ENCODE measurements at regions not wholly inside any gene's neighbourhood (a gene's known extent, or its start where the extent isn't known, plus 50 kb on each side); places are given as distances from the start of the nearest gene placed in this dataset.

GRCh38 chr18:60984510-60984909, 348.7 kb upstream of the CDH20 start:
- no peak for DNase-seq

DNA sequence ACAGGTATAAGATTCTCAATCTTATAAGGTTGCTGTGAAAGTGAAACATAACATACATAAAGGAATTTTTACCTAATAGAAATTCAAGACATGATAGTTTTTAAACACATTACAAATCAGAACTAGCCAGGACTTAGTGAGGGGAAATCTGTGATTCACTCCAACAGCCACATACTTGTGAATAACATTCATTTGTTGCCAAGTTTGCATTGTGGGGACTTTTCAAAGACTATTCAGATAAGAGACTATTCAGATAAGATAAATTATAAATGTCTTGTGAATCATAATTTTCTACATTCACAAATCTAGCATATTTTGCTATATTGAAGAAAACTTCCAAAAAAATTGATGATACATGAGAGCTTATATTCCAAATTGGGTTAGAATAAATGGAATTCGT, 345.3 kb upstream of the CDH20 start:
- DNase-seq = no peak

- DNase-seq = no peak
These were observed 336.9 kb upstream of the CDH20 start for GRCh38 chr18:60996326-60996725.

- no peak for DNase-seq
These were observed 336.4 kb upstream of the CDH20 start for GRCh38 chr18:60996822-60997221.

- DNase-seq = no peak
These were observed 332.1 kb upstream of the CDH20 start for GRCh38 chr18:61001138-61001537.

- DNase-seq = no peak
These were observed 326.5 kb upstream of the CDH20 start for GRCh38 chr18:61006687-61007224.

DNA sequence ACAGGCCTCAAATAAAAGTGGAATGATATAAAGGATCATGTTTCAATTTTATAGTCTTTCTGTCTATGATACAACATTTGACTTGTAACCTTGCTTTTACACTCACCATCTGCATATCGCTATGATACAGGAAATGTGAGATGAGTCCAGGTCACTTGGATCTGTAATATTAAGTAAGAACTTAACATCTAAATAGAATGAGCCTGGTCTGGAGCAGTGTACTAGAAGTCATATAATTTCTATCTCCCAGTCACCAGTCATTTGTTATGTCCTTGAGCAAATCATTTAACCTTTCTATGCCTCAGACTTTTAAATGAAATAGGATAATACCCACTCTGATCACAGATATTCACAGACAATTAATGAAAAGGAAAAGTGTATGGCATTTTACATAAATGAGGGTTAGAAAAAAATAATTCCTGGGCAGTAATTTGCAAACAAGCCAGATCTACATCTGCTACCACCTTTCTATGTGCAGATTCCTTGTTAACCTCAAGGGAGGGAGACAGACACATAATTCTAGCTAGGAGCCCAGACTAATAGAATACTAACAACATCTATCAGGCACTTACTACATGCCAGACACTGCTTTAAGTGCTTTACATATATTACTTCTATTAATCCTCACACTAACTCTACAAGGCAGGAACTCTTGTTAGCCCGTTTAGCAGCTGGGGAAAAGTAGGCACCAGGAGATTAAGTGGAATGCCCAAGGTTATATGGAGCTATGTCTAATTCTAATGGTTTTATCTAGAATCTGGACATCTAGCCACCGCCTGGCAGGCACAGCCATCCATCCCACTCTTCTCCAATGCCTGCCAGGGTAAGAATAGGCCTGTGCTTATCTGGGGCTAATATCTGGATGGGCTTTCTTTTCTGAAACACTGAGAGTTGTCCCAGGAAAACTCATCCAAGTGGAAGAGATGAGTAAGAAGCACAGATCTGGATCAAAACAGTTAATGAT, 313.6 kb upstream of the CDH20 start:
- no peak for DNase-seq

- DNase-seq = no peak
These were observed 307.6 kb upstream of the CDH20 start for GRCh38 chr18:61025596-61025995.

DNA sequence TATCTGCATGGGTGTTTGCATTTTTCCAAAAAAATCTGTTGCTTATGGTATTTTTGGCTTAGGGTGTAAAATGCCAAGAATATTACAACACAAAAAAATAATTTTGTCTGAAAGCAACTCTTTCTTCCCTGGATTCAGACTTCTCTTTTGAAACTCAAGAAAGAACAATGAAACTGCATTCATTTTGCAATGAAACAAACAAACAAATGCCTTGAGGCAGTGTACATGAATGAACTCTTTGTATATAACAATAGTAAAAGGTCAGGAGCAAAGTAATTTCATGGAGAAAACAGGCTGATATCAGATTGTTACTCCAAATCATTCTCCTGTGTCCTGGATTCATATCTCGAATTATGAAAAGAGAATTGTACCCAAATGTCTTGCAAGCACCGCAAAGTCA, 301.6 kb upstream of the CDH20 start:
- DNase-seq = no peak

GRCh38 chr18:61034580-61034979, 298.6 kb upstream of the CDH20 start:
- DNase-seq = no peak

DNA sequence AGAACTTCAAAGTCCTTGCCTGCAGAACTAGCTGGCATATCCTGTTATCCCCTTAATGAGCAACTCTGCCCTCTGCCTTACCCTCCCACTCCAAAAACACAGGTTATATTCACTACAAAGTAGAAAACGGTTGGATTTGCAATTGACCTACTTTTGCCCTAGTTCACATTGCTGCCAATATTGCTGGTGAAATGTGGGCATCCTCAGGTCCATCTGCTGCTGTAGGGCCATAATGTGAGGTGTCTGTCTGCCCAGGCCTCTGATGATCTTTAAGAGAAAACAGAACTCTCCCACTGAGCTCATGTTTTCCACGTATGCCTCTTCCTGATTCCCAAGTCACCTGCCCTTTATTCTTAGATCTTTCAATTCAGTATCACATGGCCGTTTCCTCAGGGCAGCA, 294.0 kb upstream of the CDH20 start:
- DNase-seq = no peak

DNA sequence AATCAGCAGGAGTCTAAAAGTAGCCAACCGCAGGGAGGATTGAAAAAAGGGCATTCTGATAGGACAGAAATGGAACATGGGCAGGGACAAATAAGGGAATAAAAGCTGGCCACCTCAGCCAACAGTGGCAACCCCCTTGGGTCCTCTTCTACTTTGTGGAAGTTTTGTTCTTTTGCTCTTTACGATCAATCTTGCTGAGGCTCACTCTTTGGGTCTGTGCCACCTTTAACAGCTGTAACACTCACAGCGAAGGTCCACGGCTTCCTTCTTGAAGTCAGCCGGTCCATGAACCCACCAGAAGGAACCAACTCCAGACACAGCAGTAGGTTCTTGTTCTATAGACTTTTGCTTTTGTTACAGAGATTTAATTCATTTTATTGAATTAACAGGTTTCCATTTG, 285.4 kb upstream of the CDH20 start:
- no peak for DNase-seq

GRCh38 chr18:61057443-61057842, 275.8 kb upstream of the CDH20 start:
- DNase-seq = no peak

DNA sequence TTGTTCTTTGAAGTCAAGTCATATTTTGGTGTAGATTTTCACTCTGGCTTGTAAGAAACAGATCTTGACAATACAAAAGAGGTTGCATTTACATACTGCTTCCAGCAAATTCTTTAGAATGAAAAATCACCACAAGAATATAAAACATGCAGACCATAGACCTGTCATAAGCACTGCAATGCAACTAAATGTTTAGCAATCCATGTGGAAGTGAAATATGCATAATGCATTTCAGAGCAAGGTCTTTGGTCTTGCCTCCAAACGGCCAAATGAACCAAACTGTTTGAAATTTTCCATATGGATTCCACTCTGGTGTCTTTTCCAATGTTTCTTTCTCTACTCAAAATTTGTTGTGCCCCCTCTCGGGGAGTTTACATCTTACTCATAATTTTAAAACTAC, 271.0 kb upstream of the CDH20 start:
- no peak for DNase-seq

DNA sequence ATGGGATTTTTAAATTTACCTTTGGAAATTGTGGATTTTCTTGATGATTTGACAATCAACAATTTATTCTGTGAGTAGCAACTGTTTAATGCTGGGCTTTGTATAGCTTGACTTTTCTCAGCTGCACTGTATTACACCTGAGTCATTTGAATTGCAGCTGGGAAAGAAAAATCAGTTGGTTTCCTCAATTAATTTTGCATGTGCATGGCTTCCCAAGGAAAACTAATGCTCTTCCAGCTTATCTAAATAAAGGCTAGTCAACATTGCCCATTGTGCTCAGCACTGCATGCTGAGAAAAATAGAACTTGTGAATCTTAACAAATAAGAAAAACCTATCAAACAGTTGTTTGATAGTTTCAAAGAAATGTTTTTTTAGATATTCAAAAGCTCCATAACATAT, 268.3 kb upstream of the CDH20 start:
- DNase-seq = no peak

GRCh38 chr18:61076986-61077385, 256.2 kb upstream of the CDH20 start:
- no peak for DNase-seq

- DNase-seq = no peak
These were observed 253.5 kb upstream of the CDH20 start for GRCh38 chr18:61079714-61080113.

DNA sequence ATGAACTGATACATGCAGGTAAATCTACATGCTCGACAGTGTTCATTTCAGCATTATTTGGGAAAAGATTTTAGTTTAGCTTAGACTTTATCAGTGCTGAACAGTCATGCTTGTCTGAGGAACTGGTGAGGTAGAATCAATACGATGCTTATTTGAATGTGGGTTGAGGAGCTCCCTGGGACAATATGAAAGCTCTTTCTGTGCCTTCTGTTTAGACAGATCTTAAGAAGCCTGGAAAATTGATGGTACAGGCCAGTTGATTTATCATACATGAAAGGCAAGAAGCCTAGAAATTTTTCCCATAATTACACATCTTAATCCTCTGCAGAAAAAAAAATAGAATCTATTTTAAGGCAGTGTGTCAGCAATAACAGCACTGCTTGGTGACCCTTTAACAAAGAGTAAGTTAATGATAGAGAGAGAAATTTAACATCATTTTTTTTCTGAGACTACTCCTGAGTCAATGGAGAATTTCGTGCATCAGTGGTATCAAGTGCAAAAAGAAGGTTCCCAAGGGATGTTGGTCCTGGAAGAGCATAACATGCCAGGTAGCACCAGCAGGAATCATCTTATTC, 252.2 kb upstream of the CDH20 start:
- no peak for DNase-seq

GRCh38 chr18:61082976-61083630, 250.1 kb upstream of the CDH20 start:
- DNase-seq = no peak

- DNase-seq = no peak
These were observed 248.2 kb upstream of the CDH20 start for GRCh38 chr18:61085036-61085435.

DNA sequence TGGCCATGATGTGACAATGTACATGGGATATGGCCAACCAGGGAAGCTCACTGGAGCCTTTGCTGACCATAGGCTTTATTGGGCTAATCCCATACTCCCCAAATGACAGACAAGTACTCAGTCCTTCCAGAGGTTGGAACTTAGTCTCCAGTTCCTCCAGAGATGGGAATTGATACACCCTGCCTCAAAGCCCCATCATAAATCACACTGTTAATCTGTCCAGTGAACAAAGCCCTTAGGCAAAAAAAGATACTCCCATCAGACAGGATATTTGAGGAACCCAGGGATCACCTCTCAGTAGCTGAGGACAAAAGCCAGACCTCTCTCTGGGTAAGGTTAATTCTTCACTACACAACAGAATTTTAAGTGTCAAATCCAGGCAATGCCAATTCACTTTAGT, 247.5 kb upstream of the CDH20 start:
- no peak for DNase-seq

DNA sequence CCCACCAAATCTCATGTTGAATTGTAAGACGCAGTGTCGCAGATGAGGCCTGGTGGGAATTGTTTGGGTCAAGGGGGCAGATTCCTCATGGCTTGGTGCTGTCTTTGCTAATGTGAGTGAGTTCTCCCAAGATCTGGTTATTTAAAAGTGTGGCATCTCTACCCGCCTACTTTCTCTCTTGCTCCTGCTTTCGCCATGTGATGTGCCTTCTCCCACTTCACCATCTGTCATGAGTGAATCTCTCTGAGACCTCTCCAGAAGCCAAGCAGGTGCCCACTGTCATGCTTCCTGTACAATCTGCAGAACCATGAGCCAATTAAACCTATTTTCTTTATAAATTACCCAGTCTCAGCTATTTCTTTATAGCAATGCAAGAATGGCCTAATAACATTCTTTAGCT, 246.6 kb upstream of the CDH20 start:
- DNase-seq = no peak

DNA sequence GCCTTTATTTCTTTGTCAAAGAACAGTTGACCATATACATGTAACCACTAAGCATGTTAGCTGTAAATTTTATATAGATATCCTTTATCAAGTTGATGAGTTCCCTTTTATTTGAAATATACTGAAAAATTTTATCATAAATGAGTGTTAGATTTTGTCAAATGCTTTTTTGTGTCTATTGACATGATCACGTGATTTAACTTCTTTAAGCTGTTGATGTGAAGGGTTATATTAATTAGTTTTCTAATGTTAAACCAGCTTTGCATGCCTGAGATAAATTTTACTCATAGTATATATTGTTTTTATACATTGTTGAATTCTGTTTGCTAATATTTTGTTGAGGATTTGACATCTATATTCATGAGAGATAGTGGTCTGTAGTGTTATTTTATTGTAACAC, 241.9 kb upstream of the CDH20 start:
- no peak for DNase-seq

GRCh38 chr18:61093965-61094364, 239.3 kb upstream of the CDH20 start:
- no peak for DNase-seq
